GM19193 (cell line): ENCODE measurements at regions not wholly inside any gene's neighbourhood (a gene's known extent, or its start where the extent isn't known, plus 50 kb on each side); places are given as distances from the start of the nearest gene placed in this dataset.

ENCODE experiments used
- POLR2A ChIP-seq: IDR thresholded peaks from 4 replicates; pipeline ENCODE4 v1.6.1; 2011; ENCODE audit not compliant: insufficient read depth, insufficient read length; ENCODE audit errors: extremely low read depth

GRCh38 chr10:78148216-78148960, 114.7 kb downstream of the RPS24 start:
- TF ChIP-seq POLR2A, result no peak

GRCh38 chr10:78148961-78149612, 115.4 kb downstream of the RPS24 start:
- TF ChIP-seq POLR2A, result no peak

GRCh38 chr10:78150756-78151155, 117.1 kb downstream of the RPS24 start:
- TF ChIP-seq POLR2A, result no peak

GRCh38 chr10:78155722-78156121, 122.1 kb downstream of the RPS24 start:
- no peak for TF ChIP-seq POLR2A

GRCh38 chr10:78160591-78160990, 126.9 kb downstream of the RPS24 start:
- no peak for TF ChIP-seq POLR2A

- no peak for TF ChIP-seq POLR2A
Measured at GRCh38 chr10:78162853-78163252, 129.2 kb downstream of the RPS24 start.

- TF ChIP-seq POLR2A, result no peak
Measured at GRCh38 chr10:78164702-78165101, 131.0 kb downstream of the RPS24 start.

- TF ChIP-seq POLR2A, result no peak
Measured at GRCh38 chr10:78165172-78165571, 131.5 kb downstream of the RPS24 start.

- TF ChIP-seq POLR2A, result no peak
Measured at GRCh38 chr10:78165617-78166016, 132.0 kb downstream of the RPS24 start.

- TF ChIP-seq POLR2A, result no peak
Measured at GRCh38 chr10:78166261-78166660, 132.6 kb downstream of the RPS24 start.

- TF ChIP-seq POLR2A, result no peak
Measured at GRCh38 chr10:78169214-78169613, 135.6 kb downstream of the RPS24 start.

GRCh38 chr10:78170026-78170475, 136.4 kb downstream of the RPS24 start:
- TF ChIP-seq POLR2A, result no peak

GRCh38 chr10:78171633-78172400, 138.2 kb downstream of the RPS24 start:
- TF ChIP-seq POLR2A, result no peak

- no peak for TF ChIP-seq POLR2A
Measured at GRCh38 chr10:78173360-78174015, 139.8 kb downstream of the RPS24 start.

- TF ChIP-seq POLR2A, result no peak
Measured at GRCh38 chr10:78175444-78176015, 141.9 kb downstream of the RPS24 start.
